ENCODE measurements at regions not wholly inside any gene's neighbourhood (a gene's known extent, or its start where the extent isn't known, plus 50 kb on each side); places are given as distances from the start of the nearest gene placed in this dataset.

DNA sequence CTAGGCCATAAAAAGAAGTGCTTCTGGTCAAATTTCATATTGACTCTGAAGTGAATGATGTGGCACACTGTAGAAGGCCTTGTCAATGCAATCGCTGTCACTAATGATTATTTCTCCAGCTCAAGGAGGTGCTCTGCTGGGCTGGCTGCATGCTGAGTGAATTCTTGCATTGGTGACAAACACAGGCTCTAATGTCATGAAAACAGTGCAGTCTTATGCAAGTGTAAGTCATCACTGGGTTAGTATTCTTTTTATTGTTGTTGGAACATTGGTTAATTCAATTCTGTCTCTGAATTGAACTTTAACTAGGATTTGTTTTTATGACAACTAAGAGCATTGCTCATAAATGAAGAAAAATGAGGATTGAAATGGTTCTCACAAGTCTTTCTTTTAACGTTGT lies 57.3 kb upstream of the CD180 start:
- no peak for DNase-seq
- intact Hi-C loops (cut with DNase I) = no loop called here

DNA sequence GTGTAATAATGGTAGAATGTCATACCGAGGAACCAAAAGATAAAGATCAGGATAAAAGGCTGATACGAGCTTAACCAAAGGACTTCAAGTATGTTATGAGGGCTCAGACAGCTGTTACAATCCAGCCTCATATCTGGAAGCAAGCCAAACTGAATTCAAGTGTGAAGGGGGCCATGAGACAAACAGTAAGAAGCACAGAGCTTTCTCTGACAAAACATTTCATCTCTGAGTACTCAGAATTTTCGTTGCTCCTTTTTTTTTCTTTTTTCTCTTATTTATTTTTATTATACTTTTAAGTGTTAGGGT lies 52.9 kb upstream of the CD180 start:
- no peak for DNase-seq
- intact Hi-C loops (cut with DNase I) = loop anchor here (5.0 kb wide), 2 partner anchors 148 to 998 kb away; no protein-coding TSS in a partner anchor

DNA sequence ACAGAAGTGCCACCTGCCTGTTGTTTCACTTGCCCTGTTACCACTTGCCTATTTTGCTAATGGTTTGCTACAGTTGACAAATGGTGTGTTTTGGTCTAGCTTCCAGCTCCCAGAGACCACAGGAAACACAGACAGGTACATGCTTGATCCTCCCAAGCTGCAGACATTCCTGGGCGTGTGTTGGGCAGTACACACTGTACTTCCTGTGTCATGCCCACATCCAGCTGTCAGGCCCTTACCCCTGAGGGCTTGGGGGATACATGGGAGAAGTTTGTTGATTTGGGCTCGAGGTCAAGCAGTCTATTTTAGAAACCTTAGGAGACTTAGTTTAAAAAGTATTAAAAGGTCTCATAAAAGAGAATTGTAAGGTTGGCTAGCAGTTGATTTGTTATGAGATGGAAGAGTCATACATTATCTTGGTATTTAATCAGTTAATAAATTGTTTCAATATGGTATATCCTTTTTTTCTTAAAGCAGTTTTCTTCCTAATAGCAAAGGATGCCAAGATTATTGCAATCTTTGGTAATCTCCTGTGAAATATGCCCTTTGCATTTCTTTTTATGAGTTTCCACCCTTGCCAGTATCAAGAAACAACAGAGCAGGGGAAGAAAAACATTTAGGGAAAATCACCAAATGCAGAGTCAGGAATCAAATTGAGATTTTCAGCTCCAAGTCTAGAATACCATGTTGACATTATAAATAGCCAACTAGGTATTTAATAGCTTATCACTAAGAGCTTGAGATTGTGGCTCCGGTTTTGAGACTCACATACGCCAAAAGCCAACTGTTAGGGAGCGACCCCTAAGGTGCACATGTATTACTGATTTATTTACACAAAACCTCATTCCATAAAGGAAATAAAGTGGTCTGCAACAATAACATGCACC lies 52.3 kb upstream of the CD180 start:
- no peak for DNase-seq
- intact Hi-C loops (cut with DNase I) = loop anchor here (5.0 kb wide), 2 partner anchors 148 to 998 kb away; no protein-coding TSS in a partner anchor

DNA sequence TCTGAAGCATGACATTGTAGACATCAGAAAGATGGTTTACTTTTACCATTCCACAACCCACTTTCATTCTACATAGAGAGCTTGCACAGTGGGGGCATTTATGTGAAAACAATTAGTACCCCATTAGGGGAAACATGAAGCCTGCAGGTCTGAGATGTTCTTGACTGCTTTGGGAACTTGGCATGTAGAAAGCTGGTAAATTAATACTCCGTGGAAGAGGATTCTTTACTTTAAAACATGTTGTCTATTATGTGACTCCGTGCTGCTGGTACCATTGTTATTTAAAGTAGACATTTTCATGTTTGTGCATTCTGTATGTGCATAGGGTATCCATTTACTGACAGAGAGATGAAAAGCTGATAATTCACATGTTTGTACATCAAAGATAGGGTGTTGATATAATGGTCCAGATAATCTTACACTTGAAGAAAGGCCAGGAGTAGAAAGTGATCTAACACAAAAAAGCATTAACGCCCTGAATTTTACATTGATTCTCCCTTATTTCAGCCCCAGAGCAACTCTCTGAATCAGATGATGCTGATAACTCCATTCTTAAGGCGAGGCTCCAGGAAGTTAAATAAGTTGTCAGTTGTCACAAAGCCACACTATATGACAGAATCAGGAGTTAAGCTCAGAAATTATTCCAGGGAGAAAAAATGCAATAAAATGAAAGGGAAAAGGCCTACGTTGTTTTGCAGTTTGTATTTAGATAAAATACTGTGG lies 50.1 kb upstream of the CD180 start:
- DNase-seq = no peak
- intact Hi-C loops (cut with DNase I) = loop anchor here (5.0 kb wide), 2 partner anchors 151 to 1001 kb away; no protein-coding TSS in a partner anchor

Measured in head of caudate nucleus (tissue), 42 donors.